NB4 (cell line): ENCODE measurements at regions not wholly inside any gene's neighbourhood (a gene's known extent, or its start where the extent isn't known, plus 50 kb on each side); places are given as distances from the start of the nearest gene placed in this dataset.
"Not testable (repeated sequence)": the region's sequence is repeated elsewhere in the genome, so short reads cannot be mapped to it uniquely, and the experiment has no call there.

Experiments used
- DNase-seq: peaks from one replicate; pipeline ENCODE4 v3.0.0; 2010; ENCODE audit warnings: low read depth
- H3K4me3 ChIP-seq: one replicate; pipeline ENCODE4 v1.5.1; 2011; ENCODE audit warnings: mild to moderate bottlenecking, low read depth, low read length, moderate library complexity
- MYC ChIP-seq: IDR thresholded peaks from 2 replicates; pipeline ENCODE4 v1.6.1; 2011; ENCODE audit warnings: low read depth, low read length
- POLR2A ChIP-seq: IDR thresholded peaks from 2 replicates; pipeline ENCODE4 v1.6.1; 2011; ENCODE audit warnings: mild to moderate bottlenecking; ENCODE audit not compliant: insufficient read length; ENCODE audit errors: extremely low read depth
- TF ChIP-seq, protein P1 (sequence below): IDR thresholded peaks from 2 replicates; pipeline ENCODE4 v1.6.1; 2011; ENCODE audit warnings: low read depth, low read length
- TF ChIP-seq, protein P2 (sequence below): IDR thresholded peaks from one replicate; pipeline ENCODE4 v1.5.1; 2012; ENCODE audit warnings: low read depth, low read length

DNA sequence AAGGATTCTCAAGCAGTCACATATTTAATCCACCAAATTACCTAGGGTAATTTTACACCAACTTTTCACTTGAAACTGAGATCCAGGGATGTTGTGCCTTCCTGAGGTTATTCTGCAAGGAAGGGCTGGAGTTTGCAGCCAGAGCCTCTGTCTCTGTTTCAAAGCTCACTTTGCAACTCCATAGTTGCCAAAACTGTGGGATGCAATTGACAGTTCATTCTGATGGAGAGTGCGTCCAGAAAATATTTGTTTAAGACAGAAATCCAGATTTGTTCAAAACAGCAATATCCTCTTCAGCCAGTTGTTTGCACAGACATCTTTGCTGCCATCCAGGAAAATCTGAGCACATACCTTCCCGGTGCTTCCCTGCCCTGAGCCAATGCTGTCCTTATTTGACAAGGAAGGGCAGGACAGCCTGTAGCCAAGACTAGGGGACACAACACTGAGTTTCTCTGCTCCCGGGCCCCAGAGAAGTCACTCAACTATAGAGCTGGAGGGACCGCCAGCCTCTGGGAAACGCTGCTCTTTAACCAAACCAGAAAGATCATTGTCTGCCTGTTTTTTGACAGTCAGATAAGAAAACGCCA lies 297.4 kb downstream of the HIVEP2 start:
- no peak for TF ChIP-seq MYC
- no peak for TF ChIP-seq POLR2A
- TF ChIP-seq, protein P1, sequence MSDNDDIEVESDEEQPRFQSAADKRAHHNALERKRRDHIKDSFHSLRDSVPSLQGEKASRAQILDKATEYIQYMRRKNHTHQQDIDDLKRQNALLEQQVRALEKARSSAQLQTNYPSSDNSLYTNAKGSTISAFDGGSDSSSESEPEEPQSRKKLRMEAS = no peak
- TF ChIP-seq, protein P2, sequence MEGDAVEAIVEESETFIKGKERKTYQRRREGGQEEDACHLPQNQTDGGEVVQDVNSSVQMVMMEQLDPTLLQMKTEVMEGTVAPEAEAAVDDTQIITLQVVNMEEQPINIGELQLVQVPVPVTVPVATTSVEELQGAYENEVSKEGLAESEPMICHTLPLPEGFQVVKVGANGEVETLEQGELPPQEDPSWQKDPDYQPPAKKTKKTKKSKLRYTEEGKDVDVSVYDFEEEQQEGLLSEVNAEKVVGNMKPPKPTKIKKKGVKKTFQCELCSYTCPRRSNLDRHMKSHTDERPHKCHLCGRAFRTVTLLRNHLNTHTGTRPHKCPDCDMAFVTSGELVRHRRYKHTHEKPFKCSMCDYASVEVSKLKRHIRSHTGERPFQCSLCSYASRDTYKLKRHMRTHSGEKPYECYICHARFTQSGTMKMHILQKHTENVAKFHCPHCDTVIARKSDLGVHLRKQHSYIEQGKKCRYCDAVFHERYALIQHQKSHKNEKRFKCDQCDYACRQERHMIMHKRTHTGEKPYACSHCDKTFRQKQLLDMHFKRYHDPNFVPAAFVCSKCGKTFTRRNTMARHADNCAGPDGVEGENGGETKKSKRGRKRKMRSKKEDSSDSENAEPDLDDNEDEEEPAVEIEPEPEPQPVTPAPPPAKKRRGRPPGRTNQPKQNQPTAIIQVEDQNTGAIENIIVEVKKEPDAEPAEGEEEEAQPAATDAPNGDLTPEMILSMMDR = no peak
- DNase-seq = no peak
- no peak overlapping the region for H3K4me3 ChIP-seq

DNA sequence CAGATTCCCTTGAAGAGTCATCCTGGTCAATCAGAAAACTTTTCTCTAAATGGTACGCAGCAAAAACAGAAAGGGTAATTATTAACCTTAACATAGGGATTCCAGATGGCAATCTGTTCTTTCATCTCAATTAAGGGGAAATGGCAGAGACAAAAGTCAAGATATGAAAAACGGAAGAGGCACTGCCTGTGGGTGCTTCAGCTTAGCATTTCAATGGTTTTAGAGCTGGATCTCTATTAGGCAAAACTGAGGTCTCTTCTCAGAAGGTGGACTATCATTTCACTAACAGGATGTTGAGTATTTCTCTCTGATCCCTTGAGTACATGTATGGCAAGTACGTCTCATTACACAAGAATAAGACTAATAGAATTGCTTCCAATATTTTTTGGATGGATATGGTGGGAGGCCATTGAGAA lies 296.9 kb downstream of the HIVEP2 start:
- DNase-seq = no peak
- no peak overlapping the region for H3K4me3 ChIP-seq
- TF ChIP-seq, protein P2 = no peak
- TF ChIP-seq POLR2A (no peak), MYC (no peak)
- TF ChIP-seq, protein P1 = no peak

DNA sequence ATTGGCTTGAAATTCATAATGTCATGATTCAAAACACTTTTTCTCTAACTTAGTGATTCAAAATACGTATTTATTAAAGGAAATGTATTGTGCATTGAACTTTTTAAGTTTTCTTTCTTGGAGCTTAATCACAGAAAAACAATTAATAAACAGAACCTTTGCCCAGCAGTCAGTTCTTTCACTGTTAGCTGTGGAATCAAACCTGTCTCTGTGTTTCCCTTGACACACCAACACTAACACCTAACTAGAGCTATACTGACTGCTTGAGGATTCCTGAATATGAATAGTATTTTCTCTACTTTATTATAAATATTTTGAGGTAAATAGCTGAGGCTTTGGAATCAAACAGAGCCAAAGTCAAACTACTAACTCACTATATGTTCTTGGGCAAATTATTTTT lies 296.4 kb downstream of the HIVEP2 start:
- no peak overlapping the region for H3K4me3 ChIP-seq
- TF ChIP-seq, protein P1 = no peak
- TF ChIP-seq, protein P2 = no peak
- no peak for TF ChIP-seq POLR2A
- DNase-seq = no peak

DNA sequence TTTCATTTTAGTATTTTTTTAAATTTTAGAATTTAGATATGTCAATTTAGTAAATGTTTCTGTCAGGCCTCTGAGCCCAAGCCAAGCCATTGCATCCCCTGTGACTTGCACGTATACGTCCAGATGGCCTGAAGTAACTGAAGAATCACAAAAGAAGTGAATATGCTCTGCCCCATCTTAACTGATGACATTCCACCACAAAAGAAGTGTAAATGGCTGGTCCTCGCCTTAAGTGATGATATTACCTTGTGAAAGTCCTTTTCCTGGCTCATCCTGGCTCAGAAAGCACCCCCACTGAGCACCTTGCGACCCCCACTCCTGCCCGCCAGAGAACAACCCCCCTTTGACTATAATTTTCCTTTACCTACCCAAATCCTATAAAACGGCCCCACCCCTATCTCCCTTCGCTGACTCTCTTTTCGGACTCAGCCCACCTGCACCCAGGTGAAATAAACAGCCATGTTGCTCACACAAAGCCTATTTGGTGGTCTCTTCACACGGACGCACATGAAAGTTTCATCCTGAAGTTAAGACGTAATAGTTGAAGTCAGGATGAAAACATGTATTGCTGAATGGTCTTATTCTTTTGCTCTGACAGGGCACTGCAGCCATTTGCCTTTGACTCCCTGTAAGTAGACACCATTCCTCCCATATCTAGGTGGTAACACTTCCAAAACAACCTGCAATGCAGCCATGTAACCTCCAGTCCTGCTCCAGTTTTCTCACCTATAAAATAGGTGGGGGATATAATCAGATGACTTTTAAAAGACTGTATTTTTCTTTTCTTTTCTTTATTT lies 295.3 kb downstream of the HIVEP2 start:
- DNase-seq, H3K4me3 ChIP-seq: not testable (repeated sequence)

DNA sequence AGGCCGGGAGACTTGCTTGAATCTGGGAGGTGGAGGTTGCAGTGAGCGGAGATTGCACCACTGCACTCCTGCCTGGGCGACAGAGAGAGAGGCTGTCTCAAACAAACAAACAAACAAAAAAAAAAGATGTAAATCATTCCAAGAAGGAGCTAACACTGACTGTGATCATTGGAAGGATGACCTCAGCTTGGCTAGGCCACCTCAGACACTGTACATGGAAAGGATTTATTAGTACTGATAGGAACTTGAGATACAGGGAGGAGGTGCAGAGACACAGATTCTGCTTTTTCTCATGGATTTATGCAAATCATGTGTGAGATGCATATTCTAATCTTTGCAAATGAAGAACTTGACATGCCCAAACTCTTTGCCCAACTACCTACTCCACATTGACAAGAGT lies 293.6 kb downstream of the HIVEP2 start:
- TF ChIP-seq, protein P2 = no peak
- TF ChIP-seq POLR2A (no peak), MYC (no peak)
- TF ChIP-seq, protein P1 = no peak

DNA sequence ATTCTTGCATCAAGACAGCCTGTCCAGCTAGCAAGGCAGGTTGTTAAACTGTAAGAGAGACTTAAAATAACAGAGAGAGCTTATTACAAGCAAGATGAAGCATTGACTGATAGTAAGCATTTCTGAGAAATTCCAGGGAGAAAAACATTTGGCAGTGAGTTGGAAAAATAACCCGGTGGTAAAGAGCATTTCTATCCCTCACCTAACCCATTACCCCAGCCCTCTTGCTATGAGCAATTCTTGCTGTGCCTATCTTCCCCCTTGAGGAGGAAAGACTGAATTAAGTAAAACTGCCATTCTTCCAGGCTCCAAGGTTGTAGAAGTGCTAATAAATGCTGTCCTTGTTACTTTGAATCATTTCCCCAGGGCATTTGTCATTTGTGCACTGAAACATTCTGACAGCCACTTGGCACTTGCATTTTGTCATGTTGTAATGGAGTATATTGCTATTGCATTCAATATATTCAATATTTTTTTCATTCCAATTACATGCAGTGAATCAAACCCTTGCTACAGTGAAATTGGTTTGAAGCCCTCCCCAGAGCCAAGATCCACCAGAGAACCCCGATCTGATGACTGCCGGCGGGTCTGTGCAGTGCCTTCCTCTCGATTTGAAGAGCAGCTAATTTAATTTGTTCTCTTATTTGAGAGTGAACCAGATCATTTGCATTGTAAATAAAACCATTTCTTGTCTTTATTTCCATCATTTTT lies 291.1 kb downstream of the HIVEP2 start:
- TF ChIP-seq, protein P1 = no peak
- TF ChIP-seq MYC (no peak), POLR2A (no peak)
- TF ChIP-seq, protein P2 = no peak
- DNase-seq = no peak
- H3K4me3 ChIP-seq = no peak overlapping the region

More for the DNA sequence above, 293.6 kb downstream of the HIVEP2 start:
- no peak overlapping the region for H3K4me3 ChIP-seq
- DNase-seq = no peak
